Parathyroid adenoma (tissue), 2 donors: ENCODE measurements at regions not wholly inside any gene's neighbourhood (a gene's known extent, or its start where the extent isn't known, plus 50 kb on each side); places are given as distances from the start of the nearest gene placed in this dataset.

Source experiments
- H2AFZ ChIP-seq: fragments of 300-600 bp; sonication (generic); one replicate; pipeline ENCODE4 v1.7.0; 2017; ENCODE audit warnings: antibody characterized with exemption, mild to moderate bottlenecking
- H3K27ac ChIP-seq: fragments of 300-600 bp; sonication (generic); one replicate; pipeline ENCODE4 v1.7.0; 2017
- H3K27me3 ChIP-seq: fragments of 300-600 bp; sonication (generic); one replicate; pipeline ENCODE4 v1.7.0; 2017; ENCODE audit warnings: low read length; ENCODE audit not compliant: control insufficient read depth, insufficient read depth
- H3K36me3 ChIP-seq: fragments of 300-600 bp; sonication (generic); one replicate; pipeline ENCODE4 v1.7.0; 2017; ENCODE audit warnings: low read length; ENCODE audit not compliant: control insufficient read depth, insufficient read depth
- H3K4me1 ChIP-seq: fragments of 300-600 bp; sonication (generic); one replicate; pipeline ENCODE4 v1.7.0; 2017; ENCODE audit warnings: control low read depth
- H3K4me2 ChIP-seq: fragments of 300-600 bp; sonication (generic); one replicate; pipeline ENCODE4 v1.7.0; 2017; ENCODE audit warnings: low read length
- H3K4me3 ChIP-seq: fragments of 300-600 bp; sonication (generic); one replicate; pipeline ENCODE4 v1.7.0; 2017; ENCODE audit warnings: low read depth, low read length
- H3K79me2 ChIP-seq: fragments of 300-600 bp; sonication (generic); one replicate; pipeline ENCODE4 v1.7.0; 2017; ENCODE audit warnings: control low read depth
- H3K9ac ChIP-seq: fragments of 300-600 bp; sonication (generic); one replicate; pipeline ENCODE4 v1.7.0; 2017; ENCODE audit warnings: mild to moderate bottlenecking
- H3K9me3 ChIP-seq: fragments of 300-600 bp; sonication (generic); one replicate; pipeline ENCODE4 v1.7.0; 2017; ENCODE audit warnings: low read length; ENCODE audit not compliant: control insufficient read depth
- CTCF ChIP-seq: fragments of 300-600 bp; sonication (generic); IDR thresholded peaks from one replicate; pipeline ENCODE4 v1.7.0; 2017; ENCODE audit warnings: antibody characterized with exemption, mild to moderate bottlenecking
- donor health status: primary hyperparathyroidism.

- TF ChIP-seq CTCF: no peak
- Histone ChIP-seq H3K36me3 (no peaks in the 10 kb centered on the region), H3K4me1 (no peaks in the 10 kb centered on the region), H3K4me3 (no peak overlapping the region), H3K9ac (no peak overlapping the region), H2AFZ (no peak overlapping the region), H3K27ac (no peak overlapping the region), H3K9me3 (no peaks in the 10 kb centered on the region), H3K4me2 (no peak overlapping the region), H3K79me2 (no peaks in the 10 kb centered on the region), H3K27me3 (no peaks in the 10 kb centered on the region)
Measured at GRCh38 chr14:29126361-29126760, 359.8 kb downstream of the FOXG1 start.

- H3K36me3 ChIP-seq: no peaks in the 10 kb centered on the region
- no peak overlapping the region for H3K4me3 ChIP-seq
- H3K9me3 ChIP-seq: no peaks in the 10 kb centered on the region
- no peak overlapping the region for H3K27ac ChIP-seq
- H2AFZ ChIP-seq: no peak overlapping the region
- no peaks in the 10 kb centered on the region for H3K79me2 ChIP-seq
- no peaks in the 10 kb centered on the region for H3K27me3 ChIP-seq
- no peak overlapping the region for H3K4me2 ChIP-seq
- no peaks in the 10 kb centered on the region for H3K4me1 ChIP-seq
- no peak overlapping the region for H3K9ac ChIP-seq
- TF ChIP-seq CTCF: no peak
Measured at GRCh38 chr14:29126865-29127264, 360.3 kb downstream of the FOXG1 start.

- Histone ChIP-seq H3K36me3 (no peaks in the 10 kb centered on the region), H3K27ac (no peak overlapping the region), H3K4me1 (no peaks in the 10 kb centered on the region), H3K4me2 (no peak overlapping the region), H2AFZ (no peak overlapping the region), H3K4me3 (no peak overlapping the region), H3K27me3 (no peaks in the 10 kb centered on the region), H3K9ac (no peak overlapping the region), H3K9me3 (no peaks in the 10 kb centered on the region), H3K79me2 (no peaks in the 10 kb centered on the region)
- TF ChIP-seq CTCF: no peak
Measured at GRCh38 chr14:29140016-29140415, 373.4 kb downstream of the FOXG1 start.

- Histone ChIP-seq H3K9ac (no peak overlapping the region), H3K4me1 (no peaks in the 10 kb centered on the region), H3K27me3 (no peaks in the 10 kb centered on the region), H3K4me3 (no peak overlapping the region), H3K36me3 (no peaks in the 10 kb centered on the region), H3K9me3 (no peaks in the 10 kb centered on the region), H2AFZ (no peak overlapping the region), H3K4me2 (no peak overlapping the region), H3K79me2 (no peaks in the 10 kb centered on the region), H3K27ac (no peak overlapping the region)
- TF ChIP-seq CTCF: no peak
Measured at GRCh38 chr14:29144621-29145020, 378.0 kb downstream of the FOXG1 start.

GRCh38 chr14:29148221-29148620 is 381.6 kb downstream of the FOXG1 start:
- H3K9ac ChIP-seq: no peak overlapping the region
- H3K4me1 ChIP-seq: no peaks in the 10 kb centered on the region
- H3K4me3 ChIP-seq: no peak overlapping the region
- no peaks in the 10 kb centered on the region for H3K27me3 ChIP-seq
- H3K36me3 ChIP-seq: no peaks in the 10 kb centered on the region
- no peak overlapping the region for H3K4me2 ChIP-seq
- H3K9me3 ChIP-seq: no peaks in the 10 kb centered on the region
- H2AFZ ChIP-seq: no peak overlapping the region
- no peak overlapping the region for H3K27ac ChIP-seq
- TF ChIP-seq CTCF: no peak
- H3K79me2 ChIP-seq: no peaks in the 10 kb centered on the region
